ENCODE measurements at regions not wholly inside any gene's neighbourhood (a gene's known extent, or its start where the extent isn't known, plus 50 kb on each side); places are given as distances from the start of the nearest gene placed in this dataset.

DNA sequence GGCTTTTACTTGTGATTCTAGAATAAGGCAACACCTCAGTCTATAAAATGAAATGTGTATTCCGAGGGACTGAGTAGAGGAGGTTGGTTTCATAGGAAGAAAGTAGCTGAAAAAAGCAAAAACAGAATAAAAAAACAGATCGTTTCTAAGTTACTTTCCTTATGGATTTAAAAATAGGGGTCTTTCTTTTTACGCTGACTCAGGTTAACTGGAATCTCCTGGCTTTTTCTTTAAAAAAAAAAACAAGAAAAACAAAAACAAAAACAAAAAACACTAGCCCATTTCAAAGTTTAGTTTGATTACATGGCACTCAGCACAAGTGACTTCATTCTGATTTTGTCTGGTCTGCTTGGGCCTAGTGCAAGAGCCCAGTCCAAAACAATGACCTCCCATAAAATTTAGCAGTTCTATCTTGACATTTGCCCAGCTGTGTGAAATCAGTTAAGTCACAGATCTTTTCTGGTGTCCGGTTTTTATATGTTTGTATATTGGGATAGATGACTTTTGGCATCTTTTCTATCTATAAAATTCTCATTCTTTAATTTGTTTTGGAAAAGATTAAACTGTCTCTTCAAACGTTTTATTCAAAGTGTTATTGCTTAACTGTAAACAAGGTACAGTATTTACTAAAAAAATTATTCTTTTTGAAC lies 222.7 kb upstream of the HTR2C start:
- CTCF ChIA-PET (ENCODE audit: low intra/inter-chr PET ratio, low total read pairs): no interaction called here
- no peak for FAIRE-seq

DNA sequence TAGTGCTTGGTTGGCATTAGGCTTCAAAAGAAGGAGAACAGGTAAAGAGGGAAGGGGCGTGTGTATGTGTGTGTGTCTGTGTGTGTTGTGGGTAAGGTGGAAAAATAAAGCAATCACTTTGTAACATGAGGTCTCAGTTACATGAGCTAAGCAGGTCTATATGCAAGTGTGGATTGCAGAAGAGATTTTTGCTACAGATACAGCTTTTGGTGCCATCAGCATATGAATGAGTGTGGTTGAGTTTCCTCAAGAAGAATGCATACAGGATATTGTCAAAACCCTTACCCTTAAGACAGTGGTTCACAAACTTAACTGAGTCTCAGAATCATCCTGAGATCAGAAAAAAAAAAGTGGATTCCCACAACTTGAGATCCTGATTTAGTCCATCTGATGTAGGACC lies 220.5 kb upstream of the HTR2C start:
- Histone ChIP-seq H3K4me3 (replicated peaks in 1 of 3; ENCODE audit: insufficient read depth in 1 of 3, low read depth in 2 of 3, low read length in 3 of 3) (no peak overlapping the region), H3K4me2 (ENCODE audit: low read depth, low read length) (no peak overlapping the region), H3K27ac (ENCODE audit: extremely low read length, insufficient read depth, low read length) (no peak overlapping the region), H3K9ac (ENCODE audit: insufficient read depth, low read depth, low read length) (no peak overlapping the region), H3K79me2 (ENCODE audit: insufficient read depth, low read length) (no peaks in the 10 kb centered on the region), H4K20me1 (ENCODE audit: insufficient read depth, low read length) (no peaks in the 10 kb centered on the region), H3K27me3 (ENCODE audit: control insufficient read depth in 1 of 2, insufficient read depth in 2 of 2, low read length in 2 of 2) (no peaks in the 10 kb centered on the region), H2AFZ (ENCODE audit: low read length) (no peak overlapping the region), H3K36me3 (replicated peaks in 1 of 2; ENCODE audit: control insufficient read depth in 1 of 2, insufficient read depth in 2 of 2, low read length in 2 of 2) (no peaks in the 10 kb centered on the region), H3K4me1 (ENCODE audit: insufficient read depth, low read length) (no peaks in the 10 kb centered on the region), H3K9me3 (ENCODE audit: low read length) (no peaks in the 10 kb centered on the region)
- FAIRE-seq (no peak), ATAC-seq (no peak), DNase-seq (ENCODE audit: low spot score) (no peak)
- intact Hi-C loops (cut with micrococcal nuclease; ENCODE audit: unreplicated experiment) (no loop called here), in situ Hi-C loops (cut with HindIII; ENCODE audit: extremely low pct_ligation_motif_present, low pct_unique_long_range_greater_than_20kb) (no loop called here)
- ChIA-PET CTCF (ENCODE audit: low intra/inter-chr PET ratio, low total read pairs) (no interaction called here), POLR2A (no interaction called here)
- 0% methylated on average over 1 of the region's 1 CpG for WGBS (ENCODE audit: low lambda C conversion rate)
- no TSS peak for BruUV-seq (replicated peaks)
- TF ChIP-seq ZNF343 (CRISPR knock-in tag; IDR thresholded peaks at IDR 0.05) (no peak), ZNF792 (CRISPR knock-in tag; IDR thresholded peaks at IDR 0.05) (no peak), ZNF18 (CRISPR knock-in tag; IDR thresholded peaks at IDR 0.05; ENCODE audit: insufficient replicate concordance) (no peak), TCF7 (IDR thresholded peaks at IDR 0.05; ENCODE audit: low read depth) (no peak), ETV6 (CRISPR knock-in tag; conservative IDR thresholded peaks at IDR 0.05) (no peak), MEIS2 (CRISPR knock-in tag; IDR thresholded peaks at IDR 0.05) (no peak), GFI1 (CRISPR knock-in tag; IDR thresholded peaks at IDR 0.05; ENCODE audit: borderline replicate concordance) (no peak), SMARCC2 (IDR thresholded peaks at IDR 0.05) (no peak), ZNF660 (CRISPR knock-in tag; IDR thresholded peaks at IDR 0.05; ENCODE audit: borderline replicate concordance, low read depth) (no peak), ZNF280D (CRISPR knock-in tag; IDR thresholded peaks at IDR 0.05) (no peak), ZNF530 (CRISPR knock-in tag; IDR thresholded peaks at IDR 0.05; ENCODE audit: low read depth) (no peak), ZNF33A (CRISPR knock-in tag; IDR thresholded peaks at IDR 0.05; ENCODE audit: borderline replicate concordance) (no peak)

More for the DNA sequence above, 222.7 kb upstream of the HTR2C start:
- H3K79me2 ChIP-seq (ENCODE audit: insufficient read depth, low read length): no peaks in the 10 kb centered on the region
- H3K4me3 ChIP-seq (replicated peaks in 1 of 3; ENCODE audit: insufficient read depth in 1 of 3, low read depth in 2 of 3, low read length in 3 of 3): no peak overlapping the region
- H3K36me3 ChIP-seq (replicated peaks in 1 of 2; ENCODE audit: control insufficient read depth in 1 of 2, insufficient read depth in 2 of 2, low read length in 2 of 2): no peaks in the 10 kb centered on the region
- in situ Hi-C loops (cut with HindIII; ENCODE audit: extremely low pct_ligation_motif_present, low pct_unique_long_range_greater_than_20kb): no loop called here
- no TSS peak for BruUV-seq (replicated peaks)
- no peaks in the 10 kb centered on the region for H3K27me3 ChIP-seq (ENCODE audit: control insufficient read depth in 1 of 2, insufficient read depth in 2 of 2, low read length in 2 of 2)
- intact Hi-C loops (cut with micrococcal nuclease; ENCODE audit: unreplicated experiment): no loop called here
- ATAC-seq (no peak), DNase-seq (ENCODE audit: low spot score) (no peak)
- H3K4me1 ChIP-seq (ENCODE audit: insufficient read depth, low read length): no peaks in the 10 kb centered on the region
- H3K9ac ChIP-seq (ENCODE audit: insufficient read depth, low read depth, low read length): no peak overlapping the region
- H4K20me1 ChIP-seq (ENCODE audit: insufficient read depth, low read length): no peaks in the 10 kb centered on the region
- no peak overlapping the region for H3K27ac ChIP-seq (ENCODE audit: extremely low read length, insufficient read depth, low read length)
- no peak overlapping the region for H2AFZ ChIP-seq (ENCODE audit: low read length)
- TF ChIP-seq MAFK (conservative IDR thresholded peaks at IDR 0.05 in 1 of 2, IDR thresholded peaks at IDR 0.05 in 1 of 2; ENCODE audit: low read length in 2 of 2): peak in 1 of 2 experiments; percentile 53; a peak in 1 of 4 replicates
- no peak for TF ChIP-seq ARNT2 (CRISPR knock-in tag; IDR thresholded peaks at IDR 0.05; ENCODE audit: low read depth)
- 5% methylated on average over 5 of the region's 5 CpGs for WGBS (ENCODE audit: low lambda C conversion rate)
- H3K4me2 ChIP-seq (ENCODE audit: low read depth, low read length): no peak overlapping the region
- POLR2A ChIA-PET: no interaction called here
- no peaks in the 10 kb centered on the region for H3K9me3 ChIP-seq (ENCODE audit: low read length)

All from HepG2 (cell line).